OCI-LY3 (cell line): ENCODE measurements at regions not wholly inside any gene's neighbourhood (a gene's known extent, or its start where the extent isn't known, plus 50 kb on each side); places are given as distances from the start of the nearest gene placed in this dataset.

Experiments
- H2AFZ ChIP-seq: fragments of 200-600, 300-600 bp; shearing (Covaris generic); 2 replicates; pipeline ENCODE4 v1.6.0; 2014; ENCODE audit warnings: antibody characterized with exemption, low read depth, low read length
- H3K27ac ChIP-seq: fragments of 200-600, 300-600 bp; sonication (generic); 2 replicates; pipeline ENCODE4 v1.5.1; 2014; ENCODE audit warnings: mild to moderate bottlenecking, low read length, moderate library complexity, mixed read lengths
- H3K27me3 ChIP-seq: fragments of 200-600, 300-600 bp; sonication (generic); 2 replicates; pipeline ENCODE4 v1.6.1; 2014; ENCODE audit warnings: low read depth, low read length, mixed read lengths
- H3K36me3 ChIP-seq: fragments of 200-600, 300-600 bp; sonication (generic); replicated peaks from 2 replicates; pipeline ENCODE3; 2014; ENCODE audit warnings: low read depth, low read length, mixed read lengths
- H3K4me1 ChIP-seq: fragments of 300-600, 200-600 bp; sonication (generic); 2 replicates; pipeline ENCODE4 v1.6.1; 2014; ENCODE audit warnings: low read length, mixed read lengths
- H3K4me2 ChIP-seq: fragments of 200-600, 300-600 bp; sonication (generic); 2 replicates; pipeline ENCODE4 v1.6.1; 2014; ENCODE audit warnings: low read length, mixed read lengths
- H3K4me3 ChIP-seq: fragments of 300-600, 200-600 bp; sonication (generic); 2 replicates; pipeline ENCODE4 v1.5.1; 2014; ENCODE audit warnings: antibody characterized with exemption, mild to moderate bottlenecking, low read length, moderate library complexity
- H3K79me2 ChIP-seq: fragments of 300-600, 200-600 bp; shearing (Covaris generic); 2 replicates; pipeline ENCODE4 v1.6.1; 2014; ENCODE audit warnings: mild to moderate bottlenecking, low read length, mixed read lengths
- H3K9ac ChIP-seq: fragments of 300-600, 200-600 bp; shearing (Covaris generic); 2 replicates; pipeline ENCODE4 v1.6.0; 2014; ENCODE audit warnings: mild to moderate bottlenecking, low read length, moderate library complexity
- H3K9me3 ChIP-seq: fragments of 200-600, 300-600 bp; shearing (Covaris generic); 2 replicates; pipeline ENCODE4 v1.6.1; 2014; ENCODE audit warnings: low read length, mixed read lengths; ENCODE audit not compliant: insufficient read depth
- H4K20me1 ChIP-seq: fragments of 200-600, 300-600 bp; sonication (generic); 2 replicates; pipeline ENCODE4 v1.6.1; 2016; ENCODE audit warnings: low read length, mixed read lengths; ENCODE audit not compliant: insufficient read depth
- EZH2phosphoT487 ChIP-seq: fragments of 200-600 bp; shearing (Covaris generic); IDR thresholded peaks from 2 replicates; pipeline ENCODE4 v1.6.1; 2018; ENCODE audit warnings: antibody characterized with exemption, mixed run types, low read depth
- TF ChIP-seq, protein P1 (sequence below): fragments of 200-600, 300-600 bp; sonication (generic); IDR thresholded peaks from 2 replicates; pipeline ENCODE4 v1.5.1; 2014; ENCODE audit warnings: antibody characterized with exemption, low read length, low read depth

GRCh38 chrX:45602151-45602550 is 401.5 kb upstream of the DIPK2B start:
- H4K20me1 ChIP-seq, result no peaks in the 10 kb centered on the region
- no peak overlapping the region for H3K9ac ChIP-seq
- H3K27ac ChIP-seq, result no peak overlapping the region
- H3K27me3 ChIP-seq, result no peaks in the 10 kb centered on the region
- no peaks in the 10 kb centered on the region for H3K79me2 ChIP-seq
- no peak overlapping the region for H3K4me3 ChIP-seq
- no peaks in the 10 kb centered on the region for H3K4me1 ChIP-seq
- TF ChIP-seq, protein P1, sequence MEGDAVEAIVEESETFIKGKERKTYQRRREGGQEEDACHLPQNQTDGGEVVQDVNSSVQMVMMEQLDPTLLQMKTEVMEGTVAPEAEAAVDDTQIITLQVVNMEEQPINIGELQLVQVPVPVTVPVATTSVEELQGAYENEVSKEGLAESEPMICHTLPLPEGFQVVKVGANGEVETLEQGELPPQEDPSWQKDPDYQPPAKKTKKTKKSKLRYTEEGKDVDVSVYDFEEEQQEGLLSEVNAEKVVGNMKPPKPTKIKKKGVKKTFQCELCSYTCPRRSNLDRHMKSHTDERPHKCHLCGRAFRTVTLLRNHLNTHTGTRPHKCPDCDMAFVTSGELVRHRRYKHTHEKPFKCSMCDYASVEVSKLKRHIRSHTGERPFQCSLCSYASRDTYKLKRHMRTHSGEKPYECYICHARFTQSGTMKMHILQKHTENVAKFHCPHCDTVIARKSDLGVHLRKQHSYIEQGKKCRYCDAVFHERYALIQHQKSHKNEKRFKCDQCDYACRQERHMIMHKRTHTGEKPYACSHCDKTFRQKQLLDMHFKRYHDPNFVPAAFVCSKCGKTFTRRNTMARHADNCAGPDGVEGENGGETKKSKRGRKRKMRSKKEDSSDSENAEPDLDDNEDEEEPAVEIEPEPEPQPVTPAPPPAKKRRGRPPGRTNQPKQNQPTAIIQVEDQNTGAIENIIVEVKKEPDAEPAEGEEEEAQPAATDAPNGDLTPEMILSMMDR, result no peak
- no peak for TF ChIP-seq EZH2phosphoT487
- H2AFZ ChIP-seq, result no peak overlapping the region
- H3K9me3 ChIP-seq, result no peaks in the 10 kb centered on the region
- H3K4me2 ChIP-seq, result no peak overlapping the region
- no peaks in the 10 kb centered on the region for H3K36me3 ChIP-seq

- Histone ChIP-seq H2AFZ (no peak overlapping the region), H3K27ac (no peak overlapping the region), H4K20me1 (no peaks in the 10 kb centered on the region), H3K4me2 (no peak overlapping the region), H3K27me3 (no peaks in the 10 kb centered on the region), H3K9me3 (no peaks in the 10 kb centered on the region), H3K36me3 (no peaks in the 10 kb centered on the region), H3K4me1 (no peaks in the 10 kb centered on the region), H3K4me3 (no peak overlapping the region), H3K9ac (no peak overlapping the region), H3K79me2 (no peaks in the 10 kb centered on the region)
- TF ChIP-seq, protein P1, result no peak
- TF ChIP-seq EZH2phosphoT487, result no peak
Observed at GRCh38 chrX:45601052-45601451, 400.4 kb upstream of the DIPK2B start.

DNA sequence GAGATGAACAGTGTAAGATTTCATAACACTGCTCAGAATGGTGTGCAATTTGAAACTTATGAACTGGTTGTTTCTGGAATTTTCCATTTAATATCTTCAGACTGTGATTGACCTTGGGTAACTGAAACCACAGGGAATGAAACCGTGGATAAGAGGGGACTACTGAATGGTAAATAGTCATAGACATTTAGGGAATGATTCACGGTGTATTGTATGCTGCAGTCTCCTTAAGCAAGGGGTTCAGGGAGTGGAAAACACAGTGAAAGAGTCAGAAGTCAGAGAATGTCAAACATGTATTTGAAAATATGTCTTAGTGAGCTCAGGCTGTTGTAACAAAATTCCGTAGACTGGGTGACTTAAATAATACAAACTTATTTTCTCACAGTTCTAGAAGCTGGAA is 398.2 kb upstream of the DIPK2B start:
- H3K36me3 ChIP-seq, result no peaks in the 10 kb centered on the region
- H3K9me3 ChIP-seq, result no peaks in the 10 kb centered on the region
- no peak overlapping the region for H3K4me2 ChIP-seq
- no peak overlapping the region for H3K4me3 ChIP-seq
- no peaks in the 10 kb centered on the region for H3K4me1 ChIP-seq
- no peaks in the 10 kb centered on the region for H3K79me2 ChIP-seq
- no peak for TF ChIP-seq EZH2phosphoT487
- TF ChIP-seq, protein P1, result no peak
- no peak overlapping the region for H2AFZ ChIP-seq
- H3K9ac ChIP-seq, result no peak overlapping the region
- H4K20me1 ChIP-seq, result no peaks in the 10 kb centered on the region
- H3K27ac ChIP-seq, result no peak overlapping the region
- H3K27me3 ChIP-seq, result no peaks in the 10 kb centered on the region

DNA sequence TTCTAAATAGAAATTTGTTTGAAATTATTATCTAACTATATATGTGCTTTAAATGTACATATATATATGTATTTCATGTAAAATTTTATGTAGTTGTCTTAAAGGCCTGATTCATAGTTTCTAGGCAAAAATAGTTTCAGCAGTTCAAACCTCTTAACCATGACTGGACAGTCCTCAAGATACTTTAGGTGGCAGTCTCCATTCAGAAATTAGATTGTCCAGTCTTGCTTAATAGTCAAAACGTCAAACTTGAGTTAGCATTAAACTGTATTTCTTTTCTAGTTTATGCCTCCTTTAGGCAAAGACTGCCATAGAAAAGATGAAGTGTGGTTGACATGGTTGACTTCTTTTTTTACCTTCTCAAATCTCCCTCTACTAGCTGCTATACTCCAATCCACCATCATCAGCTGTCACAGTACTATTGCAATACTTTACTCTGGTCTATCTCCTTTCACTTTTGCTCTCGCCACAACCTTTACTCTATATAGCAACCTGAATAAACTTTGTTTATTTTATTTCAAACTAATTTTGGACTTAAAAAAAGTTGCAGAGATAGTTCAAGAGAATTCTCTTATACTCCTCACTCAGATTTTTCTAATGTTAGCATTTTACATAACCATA is 395.6 kb upstream of the DIPK2B start:
- Histone ChIP-seq H3K79me2 (no peaks in the 10 kb centered on the region), H3K27ac (no peak overlapping the region), H4K20me1 (no peaks in the 10 kb centered on the region), H3K4me3 (no peak overlapping the region), H3K9ac (no peak overlapping the region), H3K27me3 (no peaks in the 10 kb centered on the region), H3K9me3 (no peaks in the 10 kb centered on the region), H3K4me1 (no peaks in the 10 kb centered on the region), H3K4me2 (peak overlapping the region; percentile 21; the same call in 1 of the 2 replicates), H2AFZ (no peak overlapping the region), H3K36me3 (no peaks in the 10 kb centered on the region)
- TF ChIP-seq EZH2phosphoT487, result no peak
- TF ChIP-seq, protein P1, result no peak; the same call in 1 of the 2 replicates
